ENCODE measurements at regions not wholly inside any gene's neighbourhood (a gene's known extent, or its start where the extent isn't known, plus 50 kb on each side); places are given as distances from the start of the nearest gene placed in this dataset.

DNA sequence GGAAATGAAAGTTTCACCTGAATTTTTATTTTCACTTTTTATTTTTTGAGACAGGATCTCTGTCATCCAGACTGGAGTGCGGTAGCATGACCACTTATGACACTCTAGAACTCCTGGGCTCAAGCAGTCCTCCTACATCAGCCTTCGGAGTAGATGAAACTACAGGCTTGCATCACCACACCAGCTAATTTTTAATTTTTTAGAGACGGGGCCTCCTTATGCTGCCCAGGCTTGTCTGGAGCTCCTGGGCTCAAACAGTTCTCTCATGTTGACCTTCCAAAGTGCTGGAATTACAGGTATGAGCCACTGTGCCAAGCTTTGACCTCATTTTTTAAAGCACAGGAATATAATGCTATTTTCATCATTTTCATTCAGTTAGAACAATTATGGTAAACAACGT, 297.0 kb upstream of the KLHL1 start:
- no peaks in the 10 kb centered on the region for H3K27me3 ChIP-seq (ENCODE audit: control insufficient read depth in 1 of 2, insufficient read depth in 2 of 2, low read length in 2 of 2)
- no peak overlapping the region for H3K27ac ChIP-seq (ENCODE audit: extremely low read length, insufficient read depth, low read length)
- H2AFZ ChIP-seq (ENCODE audit: low read length) = no peak overlapping the region
- POLR2A ChIA-PET = no interaction called here
- CTCF ChIA-PET (ENCODE audit: low intra/inter-chr PET ratio, low total read pairs) = no interaction called here
- H3K4me3 ChIP-seq (replicated peaks in 1 of 3; ENCODE audit: insufficient read depth in 1 of 3, low read depth in 2 of 3, low read length in 3 of 3) = no peak overlapping the region
- no peak overlapping the region for H3K4me2 ChIP-seq (ENCODE audit: low read depth, low read length)
- WGBS (ENCODE audit: low lambda C conversion rate) = 8% methylated on average over 4 of the region's 4 CpGs
- no peaks in the 10 kb centered on the region for H3K4me1 ChIP-seq (ENCODE audit: insufficient read depth, low read length)
- in situ Hi-C loops (cut with HindIII; ENCODE audit: extremely low pct_ligation_motif_present, low pct_unique_long_range_greater_than_20kb) (no loop called here), intact Hi-C loops (cut with micrococcal nuclease; ENCODE audit: unreplicated experiment) (no loop called here)
- H3K9me3 ChIP-seq (ENCODE audit: low read length) = no peaks in the 10 kb centered on the region
- ATAC-seq (no peak), DNase-seq (ENCODE audit: low spot score) (no peak), FAIRE-seq (no peak)
- H3K36me3 ChIP-seq (replicated peaks in 1 of 2; ENCODE audit: control insufficient read depth in 1 of 2, insufficient read depth in 2 of 2, low read length in 2 of 2) = no peaks in the 10 kb centered on the region
- H3K9ac ChIP-seq (ENCODE audit: insufficient read depth, low read depth, low read length) = no peak overlapping the region
- no TSS peak for BruUV-seq (replicated peaks)
- H4K20me1 ChIP-seq (ENCODE audit: insufficient read depth, low read length) = no peaks in the 10 kb centered on the region
- H3K79me2 ChIP-seq (ENCODE audit: insufficient read depth, low read length) = no peaks in the 10 kb centered on the region
- no peak for TF ChIP-seq CAMTA2 (CRISPR knock-in tag; IDR thresholded peaks at IDR 0.05; ENCODE audit: borderline replicate concordance)
- TF ChIP-seq FOXM1 (CRISPR knock-in tag; IDR thresholded peaks at IDR 0.05) = no peak
- TF ChIP-seq ATF6 (CRISPR knock-in tag; conservative IDR thresholded peaks at IDR 0.05) = no peak
- TF ChIP-seq ZNF609 (CRISPR knock-in tag; IDR thresholded peaks at IDR 0.05; ENCODE audit: borderline replicate concordance) = no peak
- TF ChIP-seq NR0B2 (CRISPR knock-in tag; IDR thresholded peaks at IDR 0.05) = no peak
- no peak for TF ChIP-seq DRAP1 (CRISPR knock-in tag; IDR thresholded peaks at IDR 0.05)
- no peak for TF ChIP-seq ZNF260 (CRISPR knock-in tag; IDR thresholded peaks at IDR 0.05; ENCODE audit: borderline replicate concordance, low read depth)
- no peak for TF ChIP-seq ZNF33B (CRISPR knock-in tag; IDR thresholded peaks at IDR 0.05)
- TF ChIP-seq JUNB (CRISPR knock-in tag; IDR thresholded peaks at IDR 0.05; ENCODE audit: borderline replicate concordance) = no peak
- TF ChIP-seq, protein P1, sequence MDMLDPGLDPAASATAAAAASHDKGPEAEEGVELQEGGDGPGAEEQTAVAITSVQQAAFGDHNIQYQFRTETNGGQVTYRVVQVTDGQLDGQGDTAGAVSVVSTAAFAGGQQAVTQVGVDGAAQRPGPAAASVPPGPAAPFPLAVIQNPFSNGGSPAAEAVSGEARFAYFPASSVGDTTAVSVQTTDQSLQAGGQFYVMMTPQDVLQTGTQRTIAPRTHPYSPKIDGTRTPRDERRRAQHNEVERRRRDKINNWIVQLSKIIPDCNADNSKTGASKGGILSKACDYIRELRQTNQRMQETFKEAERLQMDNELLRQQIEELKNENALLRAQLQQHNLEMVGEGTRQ (IDR thresholded peaks at IDR 0.05; ENCODE audit: low read depth, low read length) = no peak
- TF ChIP-seq, protein P1 (CRISPR knock-in tag; IDR thresholded peaks at IDR 0.05; ENCODE audit: borderline replicate concordance) = no peak
